Psoas muscle (tissue), 7 donors: ENCODE measurements at regions not wholly inside any gene's neighbourhood (a gene's known extent, or its start where the extent isn't known, plus 50 kb on each side); places are given as distances from the start of the nearest gene placed in this dataset.

Experiments used
- ATAC-seq, 4 donors: fragments of 200-7000 bp; cut with Tn5 transposase; one replicate each; pipeline ENCODE4 v1.9.1; 2020; ENCODE audit warnings: moderate library complexity in 3 of 4, mild to moderate bottlenecking in 2 of 4
- DNase-seq, 2 donors: peaks; one replicate each; pipeline ENCODE4 v3.0.0-alpha.2; 2020
- H3K27ac ChIP-seq: fragments of 200-600 bp; one replicate; pipeline ENCODE4 v1.8.0; 2022
- H3K27me3 ChIP-seq, 3 donors: fragments of 200-600 bp in 1 of 3; one replicate each; pipeline versions ENCODE4 v1.6.1 to v1.8.0; 2013 to 2022; ENCODE audit warnings: low read length in 2 of 3, mild to moderate bottlenecking in 2 of 3, moderate library complexity in 1 of 3; ENCODE audit not compliant: insufficient read depth in 3 of 3
- H3K36me3 ChIP-seq, 2 donors: fragments of 200-600 bp in 1 of 2; one replicate each; pipeline versions ENCODE4 v1.6.1 to v1.8.0; 2013 to 2022; ENCODE audit warnings: low read depth in 1 of 2, mild to moderate bottlenecking in 1 of 2, moderate library complexity in 1 of 2; ENCODE audit not compliant: insufficient read depth in 1 of 2
- H3K4me1 ChIP-seq: fragments of 200-600 bp; one replicate; pipeline ENCODE4 v1.8.0; 2022
- H3K4me3 ChIP-seq: fragments of 200-600 bp; one replicate; pipeline ENCODE4 v1.8.0; 2022; ENCODE audit warnings: mild to moderate bottlenecking
- H3K9me3 ChIP-seq: fragments of 200-600 bp; one replicate; pipeline ENCODE4 v1.8.0; 2022
- WGBS, 3 donors: extraction: QIAGEN DNeasy Blood & Tissue Kit; methylation state at CpG; one replicate each; pipeline versions ENCODE4 v1.1.6 to v1.1.7; 2013; 5-methylcytosine and 5-hydroxymethylcytosine counted together
- intact Hi-C, 2 donors: fragments of 100-400 bp; cut with DNase I; formaldehyde crosslinking; loops; one replicate each; pipeline versions ENCODE4 v1.11.0 to v1.14.2; 2022
- TF ChIP-seq, protein P1 (sequence below): fragments of 200-600 bp; IDR thresholded peaks from one replicate; pipeline ENCODE4 v1.8.0; 2022; ENCODE audit warnings: antibody characterized with exemption
- donor health status: healthy with polysubstance abuse.
- donor health status: DM: no; HTN: no; CAD: no; lungs with moderate emphysema.
- donor health status: Bipolar disorder and iron deficiency.
- donor health status: healthy.
- donor health status: DM: yes; HTN: yes; CAD: no.
- donor health status: DM: no; HTN: no; CAD: no.
- donor health status: DM: yes; HTN: yes; CAD: no.

DNA sequence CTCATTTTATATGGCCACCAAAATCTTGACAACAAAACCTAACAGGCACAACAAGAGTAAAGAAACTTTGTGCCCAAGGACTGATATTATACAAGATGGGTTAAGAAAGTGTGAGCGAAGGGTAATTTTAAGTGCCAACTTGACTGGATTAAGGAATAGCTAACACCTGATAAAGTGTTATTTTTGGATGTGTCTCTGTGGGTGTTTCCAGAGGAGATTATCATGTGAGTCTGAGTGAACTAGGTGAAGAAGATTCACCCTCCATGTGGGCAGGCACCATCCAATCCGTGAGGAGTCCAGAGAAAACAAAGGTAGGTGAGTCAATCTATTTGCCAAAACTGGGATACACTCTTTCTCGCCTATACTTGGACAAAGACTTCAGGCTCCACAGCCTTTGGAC lies 461.6 kb downstream of the ETS1 start:
- no peaks in the 10 kb centered on the region for H3K9me3 ChIP-seq
- no peak for DNase-seq
- TF ChIP-seq, protein P1, sequence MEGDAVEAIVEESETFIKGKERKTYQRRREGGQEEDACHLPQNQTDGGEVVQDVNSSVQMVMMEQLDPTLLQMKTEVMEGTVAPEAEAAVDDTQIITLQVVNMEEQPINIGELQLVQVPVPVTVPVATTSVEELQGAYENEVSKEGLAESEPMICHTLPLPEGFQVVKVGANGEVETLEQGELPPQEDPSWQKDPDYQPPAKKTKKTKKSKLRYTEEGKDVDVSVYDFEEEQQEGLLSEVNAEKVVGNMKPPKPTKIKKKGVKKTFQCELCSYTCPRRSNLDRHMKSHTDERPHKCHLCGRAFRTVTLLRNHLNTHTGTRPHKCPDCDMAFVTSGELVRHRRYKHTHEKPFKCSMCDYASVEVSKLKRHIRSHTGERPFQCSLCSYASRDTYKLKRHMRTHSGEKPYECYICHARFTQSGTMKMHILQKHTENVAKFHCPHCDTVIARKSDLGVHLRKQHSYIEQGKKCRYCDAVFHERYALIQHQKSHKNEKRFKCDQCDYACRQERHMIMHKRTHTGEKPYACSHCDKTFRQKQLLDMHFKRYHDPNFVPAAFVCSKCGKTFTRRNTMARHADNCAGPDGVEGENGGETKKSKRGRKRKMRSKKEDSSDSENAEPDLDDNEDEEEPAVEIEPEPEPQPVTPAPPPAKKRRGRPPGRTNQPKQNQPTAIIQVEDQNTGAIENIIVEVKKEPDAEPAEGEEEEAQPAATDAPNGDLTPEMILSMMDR: no peak
- H3K36me3 ChIP-seq: no peaks in the 10 kb centered on the region
- ATAC-seq: no peak
- no peaks in the 10 kb centered on the region for H3K27me3 ChIP-seq
- H3K4me3 ChIP-seq: no peak overlapping the region
- no peaks in the 10 kb centered on the region for H3K4me1 ChIP-seq
- H3K27ac ChIP-seq: no peak overlapping the region
- 90 to 96% (median 95%) methylated on average over 3 of the region's 3 CpGs for whole genome bisulfite sequencing, 3 donors
- intact Hi-C loops: no loop called here

DNA sequence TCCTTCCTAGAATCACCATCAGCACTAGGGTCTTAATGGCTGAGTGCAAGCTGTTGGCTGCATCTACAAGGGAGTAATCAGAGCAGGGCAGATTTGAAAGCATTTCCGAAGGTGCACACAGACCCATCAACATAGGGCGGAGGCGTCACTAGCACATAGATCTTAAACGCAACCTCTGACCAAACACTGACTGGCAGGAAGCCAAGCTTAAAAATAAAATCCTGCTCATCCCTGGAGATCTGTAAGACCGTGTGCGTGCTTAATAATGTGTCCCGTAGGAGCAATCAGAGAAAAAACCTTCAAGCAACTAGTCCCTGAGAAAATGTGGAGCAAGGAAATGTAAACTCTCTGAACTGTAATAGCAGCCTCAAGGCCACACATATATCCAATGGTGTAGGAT lies 470.5 kb downstream of the ETS1 start:
- H3K27me3 ChIP-seq: no peaks in the 10 kb centered on the region
- no peak overlapping the region for H3K4me3 ChIP-seq
- TF ChIP-seq, protein P1: no peak
- 8 to 15% (median 13%) methylated on average over 7 of the region's 7 CpGs for WGBS, 3 donors
- intact Hi-C loops: no loop called here
- DNase-seq (no peak), ATAC-seq (no peak)
- H3K36me3 ChIP-seq: no peaks in the 10 kb centered on the region
- H3K27ac ChIP-seq: no peak overlapping the region
- H3K9me3 ChIP-seq: no peaks in the 10 kb centered on the region
- no peaks in the 10 kb centered on the region for H3K4me1 ChIP-seq

DNA sequence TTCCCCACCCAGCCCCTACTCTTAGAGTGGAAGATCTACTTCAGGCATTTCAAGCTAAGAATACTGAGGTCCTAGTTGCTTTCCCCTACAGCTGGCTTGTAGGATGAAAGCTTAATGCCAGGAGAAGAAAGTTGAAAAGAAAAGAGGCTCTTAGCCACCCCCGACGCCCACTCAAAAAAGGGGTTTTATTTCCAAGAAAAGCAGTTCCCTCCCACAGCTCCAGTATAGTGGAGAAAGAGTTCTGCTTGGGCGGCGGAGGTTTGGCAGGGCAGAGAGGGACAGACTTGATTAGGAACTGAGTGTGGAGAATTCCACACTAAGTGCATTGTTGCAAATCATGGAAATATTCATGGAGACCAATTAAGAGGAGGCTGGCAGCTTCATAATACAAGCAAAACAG lies 470.9 kb downstream of the ETS1 start:
- intact Hi-C loops: no loop called here
- no peak overlapping the region for H3K27ac ChIP-seq
- no peaks in the 10 kb centered on the region for H3K36me3 ChIP-seq
- H3K9me3 ChIP-seq: no peaks in the 10 kb centered on the region
- TF ChIP-seq, protein P1: no peak
- H3K27me3 ChIP-seq: no peaks in the 10 kb centered on the region
- no peaks in the 10 kb centered on the region for H3K4me1 ChIP-seq
- ATAC-seq (no peak), DNase-seq (no peak)
- WGBS, 3 donors: 44 to 52% (median 50%) methylated on average over 4 of the region's 4 CpGs
- H3K4me3 ChIP-seq: no peak overlapping the region

DNA sequence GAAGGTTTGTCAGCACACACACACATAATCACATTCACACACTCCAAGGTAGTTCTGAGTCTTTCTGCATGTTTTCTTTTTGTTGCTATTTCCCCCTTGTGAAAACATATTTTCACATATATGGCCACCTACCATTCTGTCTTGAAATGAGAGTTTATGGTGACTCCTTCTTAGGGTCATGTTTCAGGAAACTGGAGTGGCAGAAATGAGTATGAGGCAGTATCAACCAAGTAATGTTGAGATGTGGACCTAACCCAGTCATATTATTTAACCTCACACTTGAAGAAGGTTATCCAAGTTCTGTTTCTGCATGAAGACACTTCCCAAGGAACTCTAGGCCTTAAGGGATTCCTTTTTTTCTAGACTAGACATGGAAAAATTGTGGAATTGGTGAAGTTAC lies 481.4 kb downstream of the ETS1 start:
- Histone ChIP-seq H3K4me1 (no peaks in the 10 kb centered on the region), H3K27ac (no peak overlapping the region), H3K9me3 (no peaks in the 10 kb centered on the region), H3K4me3 (no peak overlapping the region), H3K27me3 (no peaks in the 10 kb centered on the region), H3K36me3 (no peaks in the 10 kb centered on the region)
- DNase-seq: no peak
- TF ChIP-seq, protein P1: no peak
- intact Hi-C loops: no loop called here
- ATAC-seq: no peak

DNA sequence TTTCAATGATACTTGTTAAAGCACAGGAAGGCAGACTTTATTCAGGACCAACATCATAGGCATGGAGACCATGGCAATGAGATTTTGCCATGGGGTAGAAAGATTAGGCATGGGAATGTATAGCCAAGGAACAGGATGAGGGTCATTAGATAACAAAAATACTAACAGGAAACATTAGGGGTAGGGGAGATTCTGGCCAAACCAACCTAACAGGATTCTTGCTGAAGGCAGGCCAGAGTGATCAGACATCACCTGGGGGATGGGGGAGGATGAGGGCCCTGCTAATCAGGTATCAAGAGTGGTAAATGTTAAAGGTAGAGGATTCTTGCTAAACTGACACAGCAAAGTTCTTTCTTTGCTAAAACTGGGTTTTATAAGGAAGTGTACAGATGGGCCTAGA lies 481.8 kb downstream of the ETS1 start:
- Histone ChIP-seq H3K27me3 (no peaks in the 10 kb centered on the region), H3K9me3 (no peaks in the 10 kb centered on the region), H3K36me3 (no peaks in the 10 kb centered on the region), H3K4me3 (no peak overlapping the region), H3K27ac (no peak overlapping the region), H3K4me1 (no peaks in the 10 kb centered on the region)
- DNase-seq (no peak), ATAC-seq (no peak)
- intact Hi-C loops: no loop called here
- TF ChIP-seq, protein P1: no peak
